RPMI8226 (cell line): ENCODE measurements at regions not wholly inside any gene's neighbourhood (a gene's known extent, or its start where the extent isn't known, plus 50 kb on each side); places are given as distances from the start of the nearest gene placed in this dataset.
"Not testable (repeated sequence)": the region's sequence is repeated elsewhere in the genome, so short reads cannot be mapped to it uniquely, and the experiment has no call there.

Source experiments
- DNase-seq: peaks from one replicate; pipeline ENCODE4 v3.0.0-alpha.2; 2015

DNA sequence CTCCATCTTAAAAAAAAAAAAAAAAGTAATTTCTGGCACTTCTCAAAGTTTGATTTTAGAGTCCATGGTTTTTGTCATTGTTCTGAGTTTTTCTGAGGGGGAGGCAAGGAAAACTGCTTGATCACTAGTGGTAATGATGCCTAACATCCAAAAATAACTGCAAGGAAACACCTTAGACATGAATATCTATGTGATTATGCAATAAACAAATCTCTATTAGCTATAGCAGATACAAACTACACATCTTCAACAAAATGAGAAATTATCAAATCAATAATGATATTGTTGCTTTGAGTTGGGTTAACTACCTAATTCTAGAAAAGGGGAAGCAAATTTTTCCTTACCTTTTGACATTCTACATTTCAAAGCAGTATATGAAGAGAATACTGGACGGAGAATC lies 230.9 kb upstream of the JARID2 start:
- DNase-seq = no peak

DNA sequence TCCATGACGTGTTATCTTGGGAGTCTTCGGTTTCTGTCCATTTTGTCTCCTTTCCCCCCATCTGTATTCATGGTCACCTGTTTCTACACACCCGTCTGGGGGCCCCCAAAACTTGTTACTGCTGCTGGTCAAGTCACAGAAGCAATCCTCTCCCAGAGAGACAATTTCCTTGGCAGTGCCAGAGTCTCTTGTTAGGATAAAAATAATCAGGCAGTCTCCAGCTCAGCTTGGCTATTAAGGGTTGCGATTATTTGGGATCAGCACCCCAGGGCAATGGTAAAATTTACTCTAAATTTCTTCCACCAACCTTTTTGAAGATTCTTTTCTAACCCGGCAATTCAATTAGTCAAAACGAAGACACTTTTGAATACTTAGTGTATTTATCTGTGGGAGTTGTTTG lies 229.1 kb upstream of the JARID2 start:
- DNase-seq = no peak

DNA sequence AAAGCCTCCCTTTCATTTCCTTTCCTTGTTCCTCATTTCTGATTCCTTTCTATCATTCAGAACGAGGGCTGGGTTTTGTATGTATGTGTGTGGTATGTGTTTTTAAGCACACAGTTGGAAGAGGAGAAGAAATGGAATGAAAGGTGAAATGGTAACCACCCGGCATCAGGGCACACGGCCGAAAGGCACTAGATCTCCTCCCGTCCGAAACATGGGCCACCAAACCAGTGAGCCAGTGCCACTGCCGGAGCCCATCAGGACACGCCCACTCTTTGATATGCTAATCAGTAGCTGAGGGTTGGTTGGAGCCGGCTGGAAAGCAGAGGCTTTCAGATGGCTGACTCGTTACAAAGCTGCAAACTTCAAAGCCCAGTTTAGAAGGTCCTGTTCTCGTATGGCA lies 228.6 kb upstream of the JARID2 start:
- peak; percentile 46 for DNase-seq

DNA sequence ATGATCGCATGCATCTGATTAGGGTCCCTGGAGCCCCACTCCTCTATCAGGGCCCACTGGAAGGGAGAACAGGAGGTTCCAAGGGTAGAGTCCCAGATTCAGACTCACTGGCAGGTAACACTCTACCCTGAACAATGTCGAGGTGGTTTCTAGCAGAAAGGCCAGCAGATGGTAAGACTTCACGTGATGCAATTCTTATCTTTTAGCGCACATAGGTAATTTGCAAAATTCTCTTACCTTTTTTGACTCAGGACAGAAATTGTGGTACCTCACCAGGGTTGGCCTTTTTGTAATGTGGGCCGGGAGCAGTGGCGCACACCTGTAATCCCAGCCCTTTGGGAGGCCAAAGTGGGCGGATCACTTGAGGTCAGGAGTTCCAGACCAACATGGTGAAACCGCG lies 228.1 kb upstream of the JARID2 start:
- no peak for DNase-seq

DNA sequence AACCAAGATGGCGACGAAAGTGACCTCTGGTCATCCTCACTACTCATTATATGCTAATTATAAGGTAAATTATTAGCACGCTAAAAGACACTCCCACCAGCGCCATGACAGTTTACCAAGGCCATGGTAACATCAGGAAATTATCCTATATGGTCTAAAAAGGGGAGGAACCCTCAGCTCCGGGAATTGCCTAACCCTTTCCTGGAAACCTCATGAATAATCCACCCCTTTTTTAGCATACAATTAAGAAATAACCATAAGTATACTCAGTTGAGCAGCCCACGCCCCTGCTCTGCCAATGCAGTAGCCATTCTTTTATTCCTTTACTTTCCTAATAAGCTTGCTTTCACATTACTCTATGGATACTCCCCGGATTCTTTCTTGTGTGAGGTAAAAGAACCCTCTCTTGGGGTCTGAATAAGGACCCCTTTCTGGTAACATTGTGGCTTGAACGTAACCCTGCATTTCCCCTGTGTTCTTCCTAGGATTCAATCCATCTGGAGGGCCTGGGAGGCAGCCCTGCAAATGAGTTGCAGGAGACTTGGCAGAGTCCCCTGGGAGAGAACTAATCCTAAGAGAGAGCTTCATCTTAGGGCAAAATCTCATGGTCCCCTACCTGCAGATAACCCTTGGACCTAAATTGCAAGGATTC lies 225.6 kb upstream of the JARID2 start:
- no peak for DNase-seq

DNA sequence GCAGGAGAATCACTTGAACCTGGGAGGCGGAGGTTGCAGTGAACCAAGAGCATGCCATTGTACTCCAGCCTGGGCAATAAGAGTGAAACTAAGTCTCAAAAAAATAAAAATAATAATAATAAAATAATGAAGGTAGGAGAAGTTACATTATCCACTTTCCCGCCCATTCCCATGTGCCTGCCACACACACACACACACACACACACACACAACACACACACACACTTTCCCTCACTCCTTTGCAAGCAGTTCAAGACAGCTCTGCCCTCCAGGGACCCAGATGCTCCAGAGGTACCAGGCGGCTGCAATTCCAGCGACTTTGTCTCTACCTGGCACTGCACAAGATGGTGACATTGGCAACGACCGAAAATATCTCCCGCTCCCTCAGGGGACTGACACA lies 224.8 kb upstream of the JARID2 start:
- DNase-seq = no peak

DNA sequence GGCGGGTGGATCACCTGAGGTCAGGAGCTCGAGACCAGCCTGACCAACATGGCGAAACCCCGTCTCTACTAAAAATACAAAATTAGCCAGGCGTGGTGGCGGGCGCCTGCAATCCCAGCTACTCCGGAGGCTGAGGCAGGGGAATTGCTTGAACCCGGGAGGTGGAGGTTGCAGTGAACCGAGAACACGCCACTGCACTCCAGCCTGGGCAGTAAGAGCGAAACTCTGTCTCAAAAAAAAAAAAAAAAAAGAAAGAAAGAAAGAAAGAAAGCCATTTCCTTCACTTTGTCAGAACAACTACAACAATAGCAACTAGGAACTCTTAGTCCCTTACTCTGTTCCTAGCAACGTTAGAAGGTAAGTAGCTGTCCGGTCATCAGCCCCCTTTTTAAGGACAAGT lies 222.9 kb upstream of the JARID2 start:
- DNase-seq = not testable (repeated sequence)

DNA sequence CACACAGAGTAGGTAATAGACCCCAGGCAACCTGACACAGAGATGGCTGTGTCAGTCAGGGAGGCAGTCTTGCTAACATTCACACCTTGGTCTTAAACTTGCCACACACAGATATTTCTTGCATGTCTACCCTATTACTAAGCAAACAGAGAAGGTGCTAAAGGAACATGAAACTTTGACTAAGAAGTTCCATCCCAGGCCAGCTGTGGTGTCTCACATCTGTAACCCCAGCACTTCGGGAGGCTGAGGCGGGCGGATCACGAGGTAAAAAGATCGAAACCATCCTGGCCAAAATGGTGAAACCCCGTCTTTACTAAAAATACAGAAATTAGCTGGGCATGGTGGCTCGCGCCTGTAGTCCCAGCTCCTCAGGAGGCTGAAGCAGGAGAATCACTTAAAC lies 222.4 kb upstream of the JARID2 start:
- DNase-seq = peak; percentile 43

DNA sequence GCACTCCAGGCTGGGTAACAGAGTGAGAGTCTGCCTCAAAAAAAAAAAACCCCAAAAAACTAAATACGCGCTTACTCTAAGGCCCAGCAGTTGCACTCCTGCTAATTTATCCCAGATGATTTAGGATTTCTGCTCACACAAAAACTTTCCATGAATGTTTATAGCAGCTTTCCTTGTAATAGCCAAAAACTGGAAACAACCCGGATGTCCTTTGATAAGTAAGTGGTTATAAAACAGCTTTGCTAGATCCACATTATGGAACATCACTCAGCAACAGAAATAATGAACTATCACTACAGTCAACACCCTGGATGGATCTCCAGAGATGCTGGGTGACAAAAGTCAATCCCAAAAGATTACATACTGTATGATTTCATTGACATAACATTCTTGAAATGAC lies 220.4 kb upstream of the JARID2 start:
- DNase-seq = no peak

DNA sequence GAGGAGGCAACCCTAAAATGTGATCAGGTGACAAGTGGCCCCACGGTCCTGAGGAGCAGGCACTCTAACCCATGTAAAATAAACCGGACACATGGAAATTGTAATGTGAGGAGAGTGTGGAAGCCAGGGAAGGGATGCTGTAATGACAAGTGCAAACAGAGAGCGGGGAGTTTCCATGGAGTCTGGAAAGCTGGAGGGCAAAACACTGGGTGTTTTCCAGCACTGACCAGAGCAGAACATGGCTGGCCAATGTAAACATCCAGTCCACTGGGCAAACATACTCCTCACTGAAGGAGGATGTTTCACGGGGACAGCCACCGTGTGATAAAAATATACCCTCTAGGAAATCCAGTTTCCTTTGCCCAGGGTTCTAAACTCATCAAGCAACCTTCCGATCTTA lies 219.0 kb upstream of the JARID2 start:
- DNase-seq = no peak

DNA sequence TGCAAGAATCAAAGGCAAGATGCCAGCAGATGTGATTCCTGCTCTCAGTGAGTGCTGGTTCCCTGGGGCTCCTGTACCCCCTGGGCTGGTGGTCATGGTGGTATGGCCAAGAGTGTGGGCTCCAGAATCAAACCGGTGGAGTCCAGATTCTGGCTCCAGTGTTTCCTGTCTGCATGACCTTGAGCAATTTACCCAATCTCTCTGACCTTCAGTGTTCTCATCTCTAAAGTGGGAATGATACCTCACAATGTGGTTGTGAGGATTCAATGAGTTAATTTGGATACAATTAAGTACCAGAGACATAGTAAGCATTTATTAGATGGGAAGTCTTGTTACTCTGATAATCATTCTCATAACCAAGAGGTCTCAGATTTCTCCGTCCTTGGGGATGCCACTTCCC lies 218.4 kb upstream of the JARID2 start:
- DNase-seq = no peak

DNA sequence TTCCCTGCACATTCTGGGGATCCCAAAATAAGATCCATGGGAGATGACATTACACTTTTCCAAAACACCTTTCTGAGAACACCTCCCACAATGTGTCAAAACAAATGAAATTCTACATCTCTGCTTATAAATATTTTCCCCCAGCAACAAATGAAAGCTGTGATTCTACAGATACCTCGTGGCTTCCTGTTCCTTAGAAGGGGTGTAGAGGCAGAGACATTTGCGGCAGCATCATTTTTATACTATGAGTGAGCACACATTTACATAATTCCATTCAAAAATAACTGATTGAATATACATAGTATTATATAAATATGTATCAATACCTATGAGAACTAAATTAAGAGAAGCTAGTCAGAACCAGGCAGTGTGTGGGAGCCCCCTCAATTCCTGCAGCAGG lies 213.9 kb upstream of the JARID2 start:
- DNase-seq = no peak

DNA sequence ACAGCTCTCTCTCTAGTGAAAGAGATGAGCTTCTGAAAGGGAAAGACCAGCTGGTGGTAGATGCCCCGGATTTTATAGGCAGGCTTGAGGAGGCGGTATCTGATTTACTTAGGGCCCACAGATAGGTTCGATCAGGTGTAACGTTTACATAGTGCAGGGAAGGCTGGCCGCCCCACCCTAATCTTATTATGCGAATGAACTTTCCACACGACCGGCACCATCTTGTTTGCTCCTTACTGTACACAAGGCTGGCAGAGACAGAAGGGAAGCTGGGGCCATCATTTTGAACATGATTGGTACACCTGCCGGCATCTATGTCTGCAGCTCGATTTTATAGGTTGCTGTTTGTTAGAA lies 212.0 kb upstream of the JARID2 start:
- DNase-seq = no peak

DNA sequence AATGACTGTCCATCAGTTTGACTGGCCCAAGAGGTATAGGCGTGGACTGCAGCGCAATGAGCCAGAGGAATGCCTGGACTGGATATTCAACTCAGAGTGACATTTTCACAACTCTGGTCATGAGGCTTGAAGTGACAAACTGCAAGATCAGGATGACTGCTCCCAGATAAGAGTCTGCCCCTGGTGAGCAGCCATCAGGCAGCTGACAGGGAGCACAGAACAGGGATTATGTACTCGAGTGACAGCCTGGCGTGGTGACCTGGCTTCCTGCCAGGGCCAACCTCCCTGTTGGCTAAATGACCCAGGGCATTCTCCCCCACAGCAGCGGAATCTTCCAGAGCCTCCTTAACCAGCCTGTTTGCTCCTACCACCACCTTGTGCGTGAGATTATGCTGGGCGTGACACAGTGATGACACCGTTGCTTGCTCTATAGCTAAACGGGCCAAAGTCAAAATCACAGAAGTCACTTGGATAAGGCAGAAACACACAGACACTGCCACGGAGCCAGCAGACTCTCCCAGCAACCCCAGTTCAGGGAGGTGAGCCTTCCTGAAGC lies 209.1 kb upstream of the JARID2 start:
- DNase-seq = peak; percentile 30

DNA sequence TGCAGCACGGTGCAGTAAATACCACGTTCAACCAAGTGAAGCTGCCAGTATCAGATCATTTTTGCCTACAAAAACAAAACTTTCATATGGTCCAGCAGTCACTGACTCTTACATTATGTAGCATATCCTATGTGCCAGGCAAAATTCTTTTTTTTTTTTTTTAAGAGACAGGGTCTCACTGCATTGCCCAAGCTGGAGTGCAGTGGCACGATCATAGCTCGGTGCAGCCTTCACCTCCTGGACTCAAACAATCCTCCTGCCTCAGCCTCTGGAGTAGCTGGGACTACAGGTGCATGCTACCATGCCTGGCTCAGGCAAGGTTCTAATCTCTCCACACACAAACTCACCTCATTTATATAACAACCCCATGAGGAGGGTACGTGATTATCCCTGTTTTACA lies 208.6 kb upstream of the JARID2 start:
- DNase-seq = no peak

DNA sequence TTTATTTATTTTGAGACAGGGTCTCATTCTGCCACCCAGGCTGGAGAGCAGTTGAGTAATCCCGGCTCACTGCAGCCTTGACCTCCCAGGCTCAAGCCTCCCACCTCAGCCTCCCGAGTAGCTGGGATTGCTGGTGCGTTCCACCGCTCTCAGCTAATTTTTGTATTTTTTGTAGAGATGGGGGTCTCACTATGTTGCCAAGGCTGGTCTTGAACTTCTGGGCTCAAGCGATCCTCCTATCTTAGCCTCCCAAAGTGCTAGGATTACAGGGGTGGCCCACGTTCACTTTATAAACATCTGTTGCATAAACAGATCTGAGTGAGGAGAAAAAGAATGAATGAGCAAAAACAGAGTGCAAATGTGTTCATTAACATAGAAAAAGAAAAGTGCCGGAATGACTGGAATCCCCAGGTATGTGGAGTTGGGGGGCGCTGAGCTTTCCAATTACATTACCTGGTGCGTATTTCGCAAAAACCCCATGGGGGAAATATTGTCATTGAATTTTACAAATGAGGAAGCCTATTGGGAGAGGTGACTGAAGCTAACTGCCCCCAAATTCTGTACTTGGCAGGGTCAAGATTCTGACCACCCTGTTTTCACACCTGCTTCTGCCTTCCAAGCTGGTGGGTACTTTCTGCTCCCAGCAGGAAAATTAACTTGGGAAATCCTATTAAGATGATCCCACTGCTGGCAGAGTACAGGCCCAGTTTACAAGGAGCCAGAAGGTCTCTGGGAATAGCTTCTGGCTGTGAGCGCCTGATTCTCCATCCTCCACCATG lies 207.7 kb upstream of the JARID2 start:
- DNase-seq = no peak

DNA sequence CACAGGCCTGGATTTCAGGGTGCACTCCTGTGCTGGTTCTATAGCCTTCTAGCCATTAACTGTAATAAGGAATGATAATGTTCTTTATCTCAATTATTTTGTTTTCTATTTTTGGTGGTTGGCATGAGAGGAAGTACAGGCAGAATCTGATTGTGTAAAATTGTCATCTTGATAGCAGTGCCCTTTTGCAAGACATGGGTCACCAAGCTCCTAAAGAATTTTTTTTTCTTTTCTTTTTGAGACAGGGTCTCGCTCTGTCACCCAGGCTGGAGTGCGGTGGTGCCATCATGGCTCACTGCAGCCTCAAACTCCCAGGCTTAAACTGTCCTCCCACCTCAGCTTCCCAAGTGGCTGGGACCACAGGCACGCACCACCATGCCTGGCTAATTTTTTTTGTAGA lies 206.7 kb upstream of the JARID2 start:
- no peak for DNase-seq

DNA sequence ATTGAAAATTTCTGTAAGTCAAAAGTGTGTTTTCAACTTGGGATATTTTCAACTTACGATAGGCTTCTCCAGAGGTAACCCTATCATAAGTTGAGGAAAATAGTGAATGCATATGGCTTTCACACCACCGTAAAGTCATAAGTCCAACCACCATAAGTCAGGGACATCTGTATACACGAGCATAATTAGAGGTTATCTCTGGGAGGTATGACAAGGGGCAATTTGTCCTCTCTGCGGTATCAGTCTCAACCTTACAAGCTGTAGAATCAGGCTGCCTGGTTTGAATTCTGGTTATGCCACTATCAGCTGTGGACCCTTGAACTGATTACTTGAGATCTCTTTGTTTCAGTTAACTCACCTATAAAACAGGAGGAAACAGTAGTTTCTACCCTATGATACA lies 202.9 kb upstream of the JARID2 start:
- DNase-seq = no peak

DNA sequence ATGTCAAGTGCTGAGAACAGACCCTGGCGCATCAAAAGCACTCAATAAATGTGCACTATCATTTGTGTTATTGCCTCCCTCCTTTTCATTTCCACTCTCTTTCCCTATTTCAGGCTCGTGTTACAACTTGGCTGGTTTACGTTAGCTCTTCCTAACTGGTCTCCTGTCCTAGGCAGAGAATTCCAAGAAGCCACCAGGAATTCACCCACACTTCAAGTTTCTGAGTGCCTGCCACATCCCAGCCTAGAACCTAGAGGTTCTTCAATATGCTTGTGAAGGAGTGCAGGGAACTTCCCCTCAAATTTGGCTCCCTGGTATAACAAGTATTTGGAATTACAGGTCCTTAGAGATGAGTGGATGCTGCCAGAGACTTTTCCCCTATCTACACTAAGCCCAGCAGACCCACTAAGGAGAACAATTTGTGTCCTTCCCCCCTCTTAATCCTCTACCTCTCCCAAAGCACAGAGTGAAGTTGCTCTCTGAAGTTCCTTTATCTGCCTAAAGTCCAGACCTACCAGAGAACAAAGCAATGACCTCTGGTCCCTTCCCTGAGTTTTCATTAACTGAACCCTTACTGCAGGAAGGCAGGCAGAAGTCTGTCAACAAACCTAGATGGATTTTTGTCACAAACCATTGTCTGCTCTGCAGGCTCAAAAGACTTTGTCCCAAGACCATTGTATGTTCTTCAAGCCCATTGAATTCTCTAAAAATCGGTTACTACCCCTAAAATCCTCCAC lies 201.6 kb upstream of the JARID2 start:
- no peak for DNase-seq

DNA sequence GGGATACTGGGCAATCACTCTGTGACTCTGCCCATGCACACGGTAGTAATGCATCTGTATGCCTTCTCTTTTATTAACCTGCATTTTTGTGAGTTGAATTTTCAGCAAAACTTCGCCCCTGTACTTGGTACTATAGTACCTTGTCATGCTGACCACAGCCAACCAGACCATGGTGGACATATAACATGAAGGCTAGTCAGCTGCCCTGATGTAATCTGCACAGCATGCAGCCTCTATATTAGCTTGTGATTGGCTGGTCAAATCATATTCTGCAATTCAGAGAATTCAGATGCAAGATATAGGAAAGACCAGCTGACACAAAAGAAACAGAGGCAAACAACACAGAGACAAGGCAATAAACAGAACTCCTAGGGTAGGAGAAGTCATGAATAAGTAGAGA lies 200.9 kb upstream of the JARID2 start:
- no peak for DNase-seq

DNA sequence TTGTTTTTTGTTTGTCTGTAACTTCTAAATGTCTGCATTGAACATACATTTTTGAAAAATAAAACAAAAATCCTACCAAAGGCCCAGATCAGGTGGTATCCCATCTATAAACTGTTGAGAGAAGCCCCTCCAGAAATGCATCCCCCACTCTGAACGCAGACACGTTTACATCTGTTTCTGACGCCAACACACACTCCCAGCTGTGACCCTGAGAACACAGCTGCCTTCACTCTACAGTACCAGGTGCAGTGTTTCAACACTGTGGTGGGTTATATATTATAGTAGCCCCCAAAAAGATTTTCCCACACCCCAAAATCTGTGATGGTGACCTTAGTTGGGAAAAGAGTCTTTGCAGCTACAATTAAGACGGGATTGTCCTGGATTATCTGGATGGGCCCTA lies 199.1 kb upstream of the JARID2 start:
- DNase-seq = no peak

DNA sequence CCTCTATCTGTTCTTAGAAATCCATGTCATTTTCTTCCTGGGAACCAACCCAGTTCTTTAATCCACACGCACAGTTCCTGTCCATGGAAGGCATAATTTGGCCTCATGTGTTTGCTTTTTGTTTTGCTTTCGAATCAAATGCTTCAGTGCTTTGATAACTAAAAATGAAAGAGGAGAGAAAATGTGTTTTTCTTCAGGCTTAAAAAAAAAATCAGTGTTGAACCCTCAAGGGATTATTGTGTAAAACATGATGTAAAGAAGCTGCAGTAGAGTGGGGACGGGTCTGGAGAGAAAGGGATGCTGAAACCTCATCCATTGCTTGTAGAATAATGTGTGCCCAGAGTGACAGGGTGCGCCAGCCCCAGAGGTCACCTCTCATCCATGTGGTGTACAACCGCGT lies 197.5 kb upstream of the JARID2 start:
- no peak for DNase-seq

DNA sequence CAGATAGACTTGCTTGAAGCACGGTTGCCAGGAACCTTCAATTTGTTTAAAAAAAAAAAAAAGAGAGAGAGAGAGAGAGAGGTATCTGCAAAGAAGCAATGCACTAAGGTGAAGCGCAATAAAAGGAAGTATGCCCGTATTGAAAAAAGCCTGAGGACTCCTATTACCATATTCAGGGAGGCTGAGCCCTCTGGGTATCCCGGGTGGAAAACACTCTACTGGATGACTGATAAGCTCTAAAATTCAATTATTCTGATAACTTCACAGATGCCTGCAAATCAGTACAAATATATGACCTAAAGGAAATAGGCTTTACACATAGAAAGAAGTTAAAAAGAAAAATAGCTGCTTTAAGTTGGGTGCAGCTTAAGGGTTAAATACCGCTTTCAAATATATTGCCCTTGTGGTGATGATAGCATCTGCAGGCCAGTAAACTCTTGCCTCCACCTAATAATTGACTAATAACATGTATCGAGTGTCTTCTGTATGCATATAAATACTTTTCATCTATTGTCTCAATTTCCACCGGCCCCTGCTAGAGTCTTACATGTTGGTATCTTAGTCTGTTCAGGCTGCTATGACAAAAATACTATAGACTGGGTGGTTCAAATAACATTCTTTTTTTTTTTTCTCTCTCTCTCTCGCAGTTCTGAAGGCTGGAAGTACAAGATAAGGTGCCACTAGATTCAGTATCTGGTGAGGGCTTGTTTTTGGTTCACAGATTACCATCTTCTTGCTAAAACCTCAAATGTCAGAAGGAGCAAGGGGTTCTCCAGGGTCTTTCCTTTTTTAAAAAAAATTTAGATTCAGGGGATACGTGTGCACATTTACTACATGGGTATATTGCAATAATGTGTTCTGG lies 187.4 kb upstream of the JARID2 start:
- DNase-seq = no peak
